ENCODE measurements at regions not wholly inside any gene's neighbourhood (a gene's known extent, or its start where the extent isn't known, plus 50 kb on each side); places are given as distances from the start of the nearest gene placed in this dataset.

DNA sequence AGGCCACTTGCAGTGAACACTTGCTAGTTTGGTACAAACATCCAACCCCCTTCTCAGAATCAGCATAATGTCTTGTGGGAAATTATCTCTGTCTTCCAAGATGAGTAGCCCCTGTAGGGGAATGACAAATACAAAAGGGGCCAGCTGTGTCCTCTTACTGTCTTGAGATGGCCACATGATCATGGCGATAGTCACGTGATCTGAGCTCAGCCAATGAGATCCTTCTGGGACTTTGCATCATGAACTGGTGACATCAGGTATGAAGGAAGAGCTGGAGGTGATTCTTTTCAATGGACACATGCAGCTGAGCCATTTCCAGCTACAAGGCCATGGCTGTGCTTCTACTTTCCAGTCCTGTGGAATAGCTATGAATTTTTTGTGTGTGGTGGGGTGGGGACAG is 206.3 kb downstream of the IRX1 start:
- no peak overlapping the region for H4K8ac ChIP-seq (ENCODE audit: low read depth, low read length)
- no peak overlapping the region for H4K5ac ChIP-seq (ENCODE audit: low read length)
- H2BK15ac ChIP-seq (replicated peaks; ENCODE audit: low read depth), result no peak overlapping the region
- no peak overlapping the region for H3K27ac ChIP-seq (ENCODE audit: low read depth, low read length)
- H2BK120ac ChIP-seq (ENCODE audit: low read depth, low read length), result no peak overlapping the region
- H2BK5ac ChIP-seq (ENCODE audit: low read length), result no peak overlapping the region
- no peak overlapping the region for H3K4ac ChIP-seq (ENCODE audit: low read depth, low read length)
- H3K79me1 ChIP-seq (ENCODE audit: low read length), result no peaks in the 10 kb centered on the region
- H3K18ac ChIP-seq (ENCODE audit: low read length), result no peak overlapping the region
- no peak overlapping the region for H3K56ac ChIP-seq (ENCODE audit: low read length)
- no peaks in the 10 kb centered on the region for H3K4me1 ChIP-seq (ENCODE audit: control insufficient read depth, low read depth, low read length)
- H3K27me3 ChIP-seq (ENCODE audit: insufficient read depth, low read length, poor library complexity), result no peaks in the 10 kb centered on the region
- H3K36me3 ChIP-seq (ENCODE audit: control insufficient read depth, insufficient read depth, low read length), result no peaks in the 10 kb centered on the region
- WGBS (ENCODE audit: extremely low coverage, insufficient coverage, low lambda C conversion rate), result no CpG with 5 or more reads among the region's 2 CpGs
- H3K79me2 ChIP-seq (ENCODE audit: control insufficient read depth, insufficient read depth, low read length), result no peaks in the 10 kb centered on the region
- H2AK5ac ChIP-seq (ENCODE audit: low read length), result no peak overlapping the region
- DNase-seq, result no peak
- H3K23ac ChIP-seq (ENCODE audit: low read length), result no peak overlapping the region
- no peak overlapping the region for H3K4me2 ChIP-seq (ENCODE audit: low read length)
- no peak overlapping the region for H3K9ac ChIP-seq (ENCODE audit: low read length)
- H3K4me3 ChIP-seq (ENCODE audit: low read length), result no peak overlapping the region

DNA sequence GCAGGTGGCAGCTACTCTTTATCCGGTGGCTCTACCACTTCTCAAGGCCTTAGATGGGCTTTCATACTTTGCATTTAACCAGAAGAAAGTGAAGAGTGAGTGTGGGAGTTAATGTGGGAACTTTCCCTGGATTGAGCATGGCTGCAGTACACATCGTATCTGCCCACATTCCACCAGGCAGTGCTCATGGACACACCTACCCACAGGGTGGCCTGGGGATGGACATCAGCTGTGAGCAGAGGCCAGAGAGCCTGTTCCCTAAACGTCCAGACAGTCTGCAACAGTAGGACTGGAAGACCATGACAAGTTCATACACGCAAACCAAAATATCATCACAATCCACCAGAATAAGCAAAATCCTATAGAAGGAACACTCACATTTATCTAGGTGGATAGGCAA is 213.8 kb downstream of the IRX1 start:
- Histone ChIP-seq H3K4me2 (ENCODE audit: low read length) (no peak overlapping the region), H4K5ac (ENCODE audit: low read length) (no peak overlapping the region), H3K36me3 (ENCODE audit: control insufficient read depth, insufficient read depth, low read length) (no peaks in the 10 kb centered on the region), H3K18ac (ENCODE audit: low read length) (no peak overlapping the region), H3K23ac (ENCODE audit: low read length) (no peak overlapping the region), H4K8ac (ENCODE audit: low read depth, low read length) (no peak overlapping the region), H3K56ac (ENCODE audit: low read length) (no peak overlapping the region), H3K9ac (ENCODE audit: low read length) (no peak overlapping the region), H3K4ac (ENCODE audit: low read depth, low read length) (no peak overlapping the region), H2BK5ac (ENCODE audit: low read length) (no peak overlapping the region), H3K4me1 (ENCODE audit: control insufficient read depth, low read depth, low read length) (no peaks in the 10 kb centered on the region), H3K79me1 (ENCODE audit: low read length) (no peaks in the 10 kb centered on the region), H2BK120ac (ENCODE audit: low read depth, low read length) (no peak overlapping the region), H3K4me3 (ENCODE audit: low read length) (no peak overlapping the region), H2BK15ac (replicated peaks; ENCODE audit: low read depth) (no peak overlapping the region), H2AK5ac (ENCODE audit: low read length) (no peak overlapping the region), H3K27ac (ENCODE audit: low read depth, low read length) (no peak overlapping the region), H3K79me2 (ENCODE audit: control insufficient read depth, insufficient read depth, low read length) (no peaks in the 10 kb centered on the region), H3K27me3 (ENCODE audit: insufficient read depth, low read length, poor library complexity) (no peaks in the 10 kb centered on the region)
- WGBS (ENCODE audit: extremely low coverage, insufficient coverage, low lambda C conversion rate), result no CpG with 5 or more reads among the region's 4 CpGs
- no peak for DNase-seq

DNA sequence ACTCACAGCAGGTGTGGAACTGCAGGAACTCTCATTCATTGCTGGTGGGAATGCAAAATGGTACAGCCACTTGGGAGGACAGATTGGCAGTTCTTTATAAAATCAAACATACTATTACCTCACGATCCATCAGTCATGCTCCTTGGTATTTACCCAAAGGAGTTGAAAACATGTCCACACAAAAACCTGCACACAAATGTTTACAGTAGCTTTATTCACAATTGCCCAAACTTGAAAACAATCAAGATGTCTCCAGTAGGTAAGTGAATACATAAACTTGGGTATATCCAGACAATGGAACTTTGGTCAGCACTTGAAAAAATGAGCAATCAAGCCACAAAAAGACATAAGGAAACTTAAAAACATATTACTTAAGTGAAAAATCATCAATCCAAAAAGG is 215.5 kb downstream of the IRX1 start:
- no peak overlapping the region for H2AK5ac ChIP-seq (ENCODE audit: low read length)
- no peak overlapping the region for H3K56ac ChIP-seq (ENCODE audit: low read length)
- no peak overlapping the region for H3K4ac ChIP-seq (ENCODE audit: low read depth, low read length)
- no peak overlapping the region for H3K23ac ChIP-seq (ENCODE audit: low read length)
- H2BK15ac ChIP-seq (replicated peaks; ENCODE audit: low read depth), result no peak overlapping the region
- no peak overlapping the region for H4K8ac ChIP-seq (ENCODE audit: low read depth, low read length)
- no peaks in the 10 kb centered on the region for H3K79me2 ChIP-seq (ENCODE audit: control insufficient read depth, insufficient read depth, low read length)
- H3K18ac ChIP-seq (ENCODE audit: low read length), result no peak overlapping the region
- no peak overlapping the region for H4K5ac ChIP-seq (ENCODE audit: low read length)
- no peaks in the 10 kb centered on the region for H3K4me1 ChIP-seq (ENCODE audit: control insufficient read depth, low read depth, low read length)
- no peak overlapping the region for H3K9ac ChIP-seq (ENCODE audit: low read length)
- H3K27ac ChIP-seq (ENCODE audit: low read depth, low read length), result no peak overlapping the region
- DNase-seq, result no peak
- no peaks in the 10 kb centered on the region for H3K36me3 ChIP-seq (ENCODE audit: control insufficient read depth, insufficient read depth, low read length)
- H2BK120ac ChIP-seq (ENCODE audit: low read depth, low read length), result no peak overlapping the region
- no peak overlapping the region for H3K4me2 ChIP-seq (ENCODE audit: low read length)
- no peaks in the 10 kb centered on the region for H3K27me3 ChIP-seq (ENCODE audit: insufficient read depth, low read length, poor library complexity)
- no peaks in the 10 kb centered on the region for H3K79me1 ChIP-seq (ENCODE audit: low read length)
- H2BK5ac ChIP-seq (ENCODE audit: low read length), result no peak overlapping the region
- H3K4me3 ChIP-seq (ENCODE audit: low read length), result no peak overlapping the region
- WGBS (ENCODE audit: extremely low coverage, insufficient coverage, low lambda C conversion rate), result no CpG with 5 or more reads among the region's 1 CpG

DNA sequence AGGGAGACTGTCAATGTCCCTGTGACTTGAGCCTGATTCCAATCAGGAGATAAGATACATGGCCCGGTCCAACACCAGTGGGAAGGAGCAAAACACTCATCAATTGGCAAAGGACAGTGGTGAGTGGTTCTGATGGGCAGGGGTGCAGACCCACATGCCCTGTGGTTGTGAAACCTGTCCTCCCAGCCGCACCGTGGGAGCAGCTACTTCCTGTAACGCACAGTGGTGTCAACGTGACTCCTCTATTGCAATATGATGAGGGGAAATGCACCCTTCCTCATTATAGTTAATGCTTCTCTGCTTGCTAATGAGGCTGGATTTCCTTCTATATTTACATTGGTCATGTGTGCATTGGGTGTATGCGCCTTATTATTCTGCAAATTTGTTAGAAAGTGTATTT is 223.0 kb downstream of the IRX1 start:
- Histone ChIP-seq H3K79me2 (ENCODE audit: control insufficient read depth, insufficient read depth, low read length) (no peaks in the 10 kb centered on the region), H3K27me3 (ENCODE audit: insufficient read depth, low read length, poor library complexity) (no peaks in the 10 kb centered on the region), H2BK5ac (ENCODE audit: low read length) (no peak overlapping the region), H3K4me3 (ENCODE audit: low read length) (no peak overlapping the region), H3K4ac (ENCODE audit: low read depth, low read length) (no peak overlapping the region), H3K18ac (ENCODE audit: low read length) (no peak overlapping the region), H3K79me1 (ENCODE audit: low read length) (no peaks in the 10 kb centered on the region), H4K8ac (ENCODE audit: low read depth, low read length) (no peak overlapping the region), H3K56ac (ENCODE audit: low read length) (no peak overlapping the region), H4K5ac (ENCODE audit: low read length) (no peak overlapping the region), H2BK15ac (replicated peaks; ENCODE audit: low read depth) (no peak overlapping the region), H3K4me2 (ENCODE audit: low read length) (no peak overlapping the region), H2BK120ac (ENCODE audit: low read depth, low read length) (no peak overlapping the region), H3K4me1 (ENCODE audit: control insufficient read depth, low read depth, low read length) (no peaks in the 10 kb centered on the region), H2AK5ac (ENCODE audit: low read length) (no peak overlapping the region), H3K36me3 (ENCODE audit: control insufficient read depth, insufficient read depth, low read length) (no peaks in the 10 kb centered on the region), H3K23ac (ENCODE audit: low read length) (no peak overlapping the region), H3K27ac (ENCODE audit: low read depth, low read length) (no peak overlapping the region), H3K9ac (ENCODE audit: low read length) (no peak overlapping the region)
- DNase-seq, result no peak
- WGBS (ENCODE audit: extremely low coverage, insufficient coverage, low lambda C conversion rate), result no CpG with 5 or more reads among the region's 6 CpGs

DNA sequence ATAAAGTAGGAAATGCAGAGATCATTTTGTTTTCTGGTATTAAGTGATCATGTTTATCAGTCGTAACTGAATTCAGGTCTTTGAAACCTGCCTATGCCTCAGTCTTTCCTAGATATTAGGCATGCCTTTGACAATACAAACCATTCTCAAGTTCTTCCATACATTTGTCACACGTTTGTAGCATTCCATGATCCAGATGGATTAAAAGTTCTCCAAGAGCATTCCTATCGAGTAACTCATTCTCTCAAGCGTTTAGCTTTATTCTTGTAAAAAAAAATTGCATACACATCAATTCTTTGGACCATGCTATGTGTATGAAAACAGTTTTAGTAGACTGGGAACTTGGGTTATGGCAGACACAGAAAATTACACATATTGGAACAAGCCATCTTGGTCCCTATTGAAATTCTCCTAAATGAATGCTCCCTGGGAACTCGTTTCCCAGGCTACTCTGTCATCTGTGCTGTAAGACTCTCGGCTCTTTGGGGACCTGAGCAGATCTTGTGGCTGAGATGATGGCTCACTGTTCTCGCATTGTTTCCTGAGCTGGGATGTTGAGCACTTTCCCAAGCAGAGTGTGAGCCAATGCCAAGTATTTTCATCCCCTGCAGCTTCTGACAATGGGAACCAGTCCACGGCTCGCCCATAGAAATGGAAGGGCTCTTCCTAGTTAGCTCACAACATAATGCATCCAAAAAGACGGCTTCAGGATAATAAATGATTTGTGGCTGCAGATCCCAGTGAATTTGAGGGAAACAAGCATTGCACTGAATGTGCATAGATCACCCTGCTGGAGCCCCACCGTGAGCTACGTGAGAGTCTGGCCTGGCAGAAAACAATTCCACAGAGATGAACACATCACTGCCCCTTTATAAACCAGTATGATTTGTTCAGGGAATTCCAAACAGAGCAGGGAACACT is 230.2 kb downstream of the IRX1 start:
- no peaks in the 10 kb centered on the region for H3K79me1 ChIP-seq (ENCODE audit: low read length)
- H3K79me2 ChIP-seq (ENCODE audit: control insufficient read depth, insufficient read depth, low read length), result no peaks in the 10 kb centered on the region
- H3K56ac ChIP-seq (ENCODE audit: low read length), result no peak overlapping the region
- no peak overlapping the region for H4K5ac ChIP-seq (ENCODE audit: low read length)
- H3K27me3 ChIP-seq (ENCODE audit: insufficient read depth, low read length, poor library complexity), result no peaks in the 10 kb centered on the region
- H2BK15ac ChIP-seq (replicated peaks; ENCODE audit: low read depth), result no peak overlapping the region
- no peak overlapping the region for H3K4me2 ChIP-seq (ENCODE audit: low read length)
- no peak overlapping the region for H3K9ac ChIP-seq (ENCODE audit: low read length)
- H3K23ac ChIP-seq (ENCODE audit: low read length), result no peak overlapping the region
- H3K18ac ChIP-seq (ENCODE audit: low read length), result no peak overlapping the region
- no peaks in the 10 kb centered on the region for H3K4me1 ChIP-seq (ENCODE audit: control insufficient read depth, low read depth, low read length)
- peak; percentile 5 for DNase-seq
- H3K36me3 ChIP-seq (ENCODE audit: control insufficient read depth, insufficient read depth, low read length), result no peaks in the 10 kb centered on the region
- no peak overlapping the region for H2AK5ac ChIP-seq (ENCODE audit: low read length)
- H3K4ac ChIP-seq (ENCODE audit: low read depth, low read length), result no peak overlapping the region
- no peak overlapping the region for H3K27ac ChIP-seq (ENCODE audit: low read depth, low read length)
- no peak overlapping the region for H3K4me3 ChIP-seq (ENCODE audit: low read length)
- no peak overlapping the region for H4K8ac ChIP-seq (ENCODE audit: low read depth, low read length)
- H2BK5ac ChIP-seq (ENCODE audit: low read length), result no peak overlapping the region
- no peak overlapping the region for H2BK120ac ChIP-seq (ENCODE audit: low read depth, low read length)
- WGBS (ENCODE audit: extremely low coverage, insufficient coverage, low lambda C conversion rate), result no CpG with 5 or more reads among the region's 12 CpGs

DNA sequence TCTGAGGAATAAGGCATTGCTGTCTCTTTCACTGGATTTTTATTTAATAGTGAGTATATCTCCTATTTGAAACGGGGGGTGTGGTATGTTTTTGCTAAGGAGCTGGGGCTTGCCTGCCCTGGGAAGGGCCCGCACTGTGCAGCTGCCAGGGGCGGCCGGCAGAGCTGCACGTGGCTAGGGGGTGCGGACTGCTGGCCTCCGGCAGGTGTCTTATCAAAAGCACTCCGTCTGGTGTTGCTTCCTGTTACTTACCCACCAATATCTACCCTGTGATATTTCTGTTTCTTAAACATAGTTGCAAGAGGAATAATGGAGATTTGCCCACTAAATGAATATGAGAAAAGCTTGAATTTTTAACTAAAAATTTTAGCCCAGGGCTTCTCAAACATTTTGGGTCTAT is 232.0 kb downstream of the IRX1 start:
- Histone ChIP-seq H2BK5ac (ENCODE audit: low read length) (no peak overlapping the region), H3K18ac (ENCODE audit: low read length) (no peak overlapping the region), H3K4me1 (ENCODE audit: control insufficient read depth, low read depth, low read length) (no peaks in the 10 kb centered on the region), H3K27ac (ENCODE audit: low read depth, low read length) (no peak overlapping the region), H3K4me2 (ENCODE audit: low read length) (no peak overlapping the region), H3K4ac (ENCODE audit: low read depth, low read length) (no peak overlapping the region), H3K79me1 (ENCODE audit: low read length) (no peaks in the 10 kb centered on the region), H3K27me3 (ENCODE audit: insufficient read depth, low read length, poor library complexity) (no peaks in the 10 kb centered on the region), H3K36me3 (ENCODE audit: control insufficient read depth, insufficient read depth, low read length) (no peaks in the 10 kb centered on the region), H2AK5ac (ENCODE audit: low read length) (no peak overlapping the region), H3K56ac (ENCODE audit: low read length) (no peak overlapping the region), H3K4me3 (ENCODE audit: low read length) (no peak overlapping the region), H2BK120ac (ENCODE audit: low read depth, low read length) (no peak overlapping the region), H3K9ac (ENCODE audit: low read length) (no peak overlapping the region), H4K5ac (ENCODE audit: low read length) (no peak overlapping the region), H3K23ac (ENCODE audit: low read length) (no peak overlapping the region), H2BK15ac (replicated peaks; ENCODE audit: low read depth) (no peak overlapping the region), H3K79me2 (ENCODE audit: control insufficient read depth, insufficient read depth, low read length) (no peaks in the 10 kb centered on the region), H4K8ac (ENCODE audit: low read depth, low read length) (no peak overlapping the region)
- no CpG with 5 or more reads among the region's 8 CpGs for WGBS (ENCODE audit: extremely low coverage, insufficient coverage, low lambda C conversion rate)
- DNase-seq, result no peak
